Epithelial cell of prostate (primary cell): ENCODE measurements at regions not wholly inside any gene's neighbourhood (a gene's known extent, or its start where the extent isn't known, plus 50 kb on each side); places are given as distances from the start of the nearest gene placed in this dataset.
A peak's percentile ranks its signal among the peaks of the same experiment; 100 is the strongest.

Experiments used
- DNase-seq: peaks from one replicate; pipeline ENCODE4 v3.0.0-alpha.2; 2011; ENCODE audit warnings: low read depth, low spot score
- H3K27ac ChIP-seq: fragments of 450-650 bp; 2 replicates; pipeline ENCODE4 v1.5.1; 2017; ENCODE audit warnings: mild to moderate bottlenecking

DNA sequence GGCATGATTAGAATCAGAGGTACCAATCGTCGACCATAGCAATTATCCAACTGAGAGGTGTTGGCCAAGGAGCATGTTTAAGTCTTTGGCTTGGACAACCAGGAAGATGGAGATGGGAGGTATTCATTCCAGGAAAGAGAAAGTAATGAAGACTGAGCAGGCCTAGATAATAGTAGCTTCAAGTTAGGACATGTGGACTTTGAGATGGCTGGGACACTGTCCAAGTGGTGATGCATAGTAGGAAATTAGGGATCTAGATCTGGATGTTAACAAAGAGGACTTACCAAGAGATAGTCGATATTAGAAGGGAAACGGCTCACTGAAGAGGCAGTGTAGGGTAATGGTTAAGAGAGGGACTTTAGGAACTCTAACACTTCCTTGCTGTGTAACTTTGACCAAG, 266.7 kb downstream of the FAM76B start:
- H3K27ac ChIP-seq, result peak overlapping the region; percentile 78
- DNase-seq, result peak; percentile 89

- peak overlapping the region; percentile 78 for H3K27ac ChIP-seq
- no peak for DNase-seq
These were observed 267.7 kb downstream of the FAM76B start for GRCh38 chr11:95521862-95522261.

DNA sequence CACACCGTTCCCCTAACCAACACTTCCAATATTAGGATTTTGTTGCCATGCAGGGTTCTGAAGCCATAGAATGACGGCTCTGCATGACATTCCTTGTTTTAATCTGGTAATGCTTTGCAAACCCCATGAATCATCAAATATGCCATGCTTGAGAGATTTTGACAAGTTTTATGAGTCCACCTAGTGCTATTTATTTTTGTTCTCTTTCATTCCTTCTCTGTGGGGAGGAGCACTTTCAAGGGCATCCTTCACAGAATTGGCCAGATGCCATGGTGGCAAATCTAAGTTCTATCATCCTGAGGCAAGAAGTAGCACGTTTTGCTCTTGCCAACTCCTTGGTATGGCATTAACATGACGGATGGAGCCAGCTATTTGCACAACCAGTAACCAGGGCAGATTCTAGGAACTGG, 268.4 kb downstream of the FAM76B start:
- peak overlapping the region; percentile 78 for H3K27ac ChIP-seq
- peak; percentile 98 for DNase-seq

DNA sequence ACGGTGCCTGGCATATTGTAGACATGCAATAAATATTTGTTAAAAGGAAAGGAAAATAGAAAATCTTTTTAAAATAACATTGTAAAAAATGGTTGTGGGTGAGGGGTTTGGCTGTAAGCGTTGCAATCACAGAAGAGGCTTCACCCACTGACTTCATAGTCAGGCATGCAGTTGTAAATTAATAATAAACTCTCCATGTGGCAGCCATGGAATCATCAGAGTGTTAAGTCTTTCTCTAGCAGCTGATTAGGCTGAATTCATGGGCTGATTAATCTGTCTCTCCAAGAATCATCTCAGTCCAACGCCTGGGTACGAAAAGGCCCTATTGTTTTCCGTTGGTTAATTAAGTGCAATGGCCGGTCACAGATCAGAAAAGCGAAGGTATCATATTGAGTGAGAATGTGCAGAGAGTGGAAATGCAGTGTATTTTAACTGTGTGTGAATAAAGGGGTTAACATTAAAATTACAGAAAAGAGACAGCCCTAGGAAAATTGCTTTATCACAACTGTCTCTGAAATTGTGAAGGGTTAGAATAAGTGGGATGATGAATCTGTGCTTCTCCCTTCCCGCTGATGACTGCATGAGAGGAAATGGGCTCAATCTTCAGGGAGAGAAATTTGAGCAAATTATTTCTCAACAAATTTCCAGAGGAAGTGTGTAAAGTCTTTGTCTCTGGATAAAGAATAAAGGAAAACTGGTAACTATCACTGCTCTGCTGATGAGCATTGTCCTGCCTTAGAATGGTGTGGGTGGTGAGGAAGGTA, 269.0 kb downstream of the FAM76B start:
- DNase-seq, result no peak
- H3K27ac ChIP-seq, result peak overlapping the region; percentile 78

- no peak for DNase-seq
- H3K27ac ChIP-seq, result peak overlapping the region; percentile 78
These were observed 269.7 kb downstream of the FAM76B start for GRCh38 chr11:95519912-95520311.

- no peak for DNase-seq
- peak overlapping the region; percentile 23 for H3K27ac ChIP-seq
These were observed 272.1 kb downstream of the FAM76B start for GRCh38 chr11:95517453-95517852.

- peak overlapping the region; percentile 23 for H3K27ac ChIP-seq
- peak; percentile 73 for DNase-seq
These were observed 272.8 kb downstream of the FAM76B start for GRCh38 chr11:95516786-95517185.

- DNase-seq, result no peak
- H3K27ac ChIP-seq, result peak overlapping the region; percentile 23
These were observed 273.4 kb downstream of the FAM76B start for GRCh38 chr11:95516175-95516574.

DNA sequence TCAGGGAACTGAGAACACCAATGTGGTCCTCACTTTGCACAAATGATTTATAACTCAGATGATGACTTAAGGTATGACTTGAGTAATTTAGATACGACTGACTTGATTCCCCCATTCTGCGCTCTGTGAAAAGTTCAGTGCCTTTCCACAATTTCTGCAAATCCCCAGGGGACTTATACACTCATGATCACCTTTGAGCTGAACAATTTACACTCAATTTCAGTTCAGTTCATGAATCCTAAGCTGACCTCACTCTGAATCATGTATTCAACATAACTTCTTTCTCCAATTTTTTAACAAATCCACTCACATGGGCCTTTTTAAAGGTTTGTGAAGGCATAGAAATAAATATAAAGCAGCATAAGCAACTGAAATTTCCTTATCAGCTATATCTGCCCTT, 274.2 kb downstream of the FAM76B start:
- H3K27ac ChIP-seq, result peak overlapping the region; percentile 71
- DNase-seq, result no peak

GRCh38 chr11:95514416-95515110, 275.0 kb downstream of the FAM76B start:
- H3K27ac ChIP-seq, result peak overlapping the region; percentile 71
- DNase-seq, result no peak

- peak overlapping the region; percentile 88 for H3K27ac ChIP-seq
- peak; percentile 75 for DNase-seq
These were observed 276.9 kb downstream of the FAM76B start for GRCh38 chr11:95512682-95513081.

GRCh38 chr11:95512177-95512576, 277.4 kb downstream of the FAM76B start:
- H3K27ac ChIP-seq, result peak overlapping the region; percentile 88

GRCh38 chr11:95508219-95508890, 277.4 kb upstream of the SESN3 start:
- DNase-seq, result no peak

More at GRCh38 chr11:95512177-95512576, 277.4 kb downstream of the FAM76B start:
- DNase-seq, result peak; percentile 82

DNA sequence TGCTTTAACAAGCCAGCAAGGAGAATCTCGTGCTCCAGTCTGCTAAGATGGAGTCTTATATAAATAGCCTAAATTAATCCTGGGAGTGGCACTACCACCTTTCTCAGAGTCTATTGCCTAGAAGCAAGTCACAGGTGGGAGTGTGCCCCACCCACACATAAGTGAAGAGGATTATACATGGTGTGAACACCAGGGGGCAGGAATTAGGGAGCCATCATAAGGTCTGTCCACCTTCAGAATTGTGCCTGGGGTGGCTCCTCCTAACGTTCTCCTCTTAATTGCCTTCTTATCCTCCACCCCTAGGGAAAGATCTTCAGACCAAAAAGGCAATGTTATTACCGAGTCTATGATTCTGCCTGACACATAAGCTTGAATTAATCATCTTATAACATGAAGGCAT, 276.8 kb upstream of the SESN3 start:
- H3K27ac ChIP-seq, result no peak overlapping the region
- no peak for DNase-seq

More at GRCh38 chr11:95508219-95508890, 277.4 kb upstream of the SESN3 start:
- no peak overlapping the region for H3K27ac ChIP-seq

DNA sequence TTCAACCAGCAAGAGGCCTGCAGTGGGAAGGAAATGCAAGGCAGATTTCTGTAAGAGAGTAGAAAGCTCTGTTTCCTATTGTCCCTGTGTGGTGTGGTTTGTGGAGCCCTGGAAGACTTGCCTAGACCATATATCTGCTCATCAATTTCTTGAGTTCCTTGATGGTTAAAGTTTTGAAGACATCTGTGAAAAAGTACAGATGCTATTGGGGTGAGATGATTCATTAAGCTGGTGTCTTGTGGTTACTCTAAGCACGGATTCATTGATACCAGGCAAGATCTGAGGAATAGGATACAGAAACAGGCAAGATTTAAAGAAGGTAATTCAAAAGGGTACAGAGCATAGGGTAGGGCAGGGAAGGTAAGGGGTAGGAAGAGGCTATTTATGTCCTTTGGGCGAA, 275.8 kb upstream of the SESN3 start:
- no peak overlapping the region for H3K27ac ChIP-seq
- DNase-seq, result no peak

GRCh38 chr11:95505927-95506426, 275.0 kb upstream of the SESN3 start:
- no peak overlapping the region for H3K27ac ChIP-seq
- DNase-seq, result no peak

GRCh38 chr11:95503047-95503446, 272.0 kb upstream of the SESN3 start:
- DNase-seq, result no peak
- H3K27ac ChIP-seq, result no peak overlapping the region

DNA sequence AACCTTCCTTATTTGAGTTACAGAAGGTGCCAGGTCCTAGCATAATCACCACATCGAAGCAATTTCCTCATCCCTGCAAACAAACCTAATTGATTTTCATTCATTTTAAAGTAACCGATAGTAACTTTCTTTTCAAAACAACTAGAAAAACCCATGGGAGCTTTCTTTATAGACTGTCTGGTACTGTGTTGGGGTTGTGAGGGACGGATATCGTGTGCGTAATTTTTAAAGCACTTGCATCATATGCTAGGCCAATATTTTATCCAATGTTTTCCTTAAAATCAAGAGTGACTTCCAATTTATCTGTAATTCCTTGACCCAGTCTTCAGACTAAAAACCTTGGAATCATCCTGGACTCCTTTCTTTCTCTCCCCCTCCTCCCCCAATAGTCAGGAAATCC, 271.5 kb upstream of the SESN3 start:
- DNase-seq, result no peak

GRCh38 chr11:95501761-95502266, 270.8 kb upstream of the SESN3 start:
- no peak for DNase-seq
- no peak overlapping the region for H3K27ac ChIP-seq

More for the DNA sequence above, 271.5 kb upstream of the SESN3 start:
- no peak overlapping the region for H3K27ac ChIP-seq

- DNase-seq, result no peak
- peak overlapping the region; percentile 92 for H3K27ac ChIP-seq
These were observed 269.5 kb upstream of the SESN3 start for GRCh38 chr11:95500466-95500865.
